Omental fat pad (tissue), 3 donors: ENCODE measurements at regions not wholly inside any gene's neighbourhood (a gene's known extent, or its start where the extent isn't known, plus 50 kb on each side); places are given as distances from the start of the nearest gene placed in this dataset.

ENCODE experiments used
- ATAC-seq: fragments of 150-250 bp; one replicate; pipeline ENCODE4 v1.9.1; 2016; ENCODE audit warnings: mild to moderate bottlenecking, moderate library complexity; ENCODE audit not compliant: low FRiP score
- DNase-seq: peaks from one replicate; pipeline ENCODE4 v3.0.0-alpha.2; 2019; ENCODE audit warnings: low spot score
- TF ChIP-seq, protein P1 (sequence below), 3 donors: fragments of 450-650 bp; IDR thresholded peaks; one replicate each; pipeline ENCODE4 v1.5.1; 2016 to 2017; ENCODE audit warnings: antibody characterized with exemption in 3 of 3, mild to moderate bottlenecking in 3 of 3, moderate library complexity in 2 of 3

GRCh38 chr15:96046620-96047240 is 283.8 kb upstream of the NR2F2 start:
- DNase-seq (no peak), ATAC-seq (no peak)
- TF ChIP-seq, protein P1, sequence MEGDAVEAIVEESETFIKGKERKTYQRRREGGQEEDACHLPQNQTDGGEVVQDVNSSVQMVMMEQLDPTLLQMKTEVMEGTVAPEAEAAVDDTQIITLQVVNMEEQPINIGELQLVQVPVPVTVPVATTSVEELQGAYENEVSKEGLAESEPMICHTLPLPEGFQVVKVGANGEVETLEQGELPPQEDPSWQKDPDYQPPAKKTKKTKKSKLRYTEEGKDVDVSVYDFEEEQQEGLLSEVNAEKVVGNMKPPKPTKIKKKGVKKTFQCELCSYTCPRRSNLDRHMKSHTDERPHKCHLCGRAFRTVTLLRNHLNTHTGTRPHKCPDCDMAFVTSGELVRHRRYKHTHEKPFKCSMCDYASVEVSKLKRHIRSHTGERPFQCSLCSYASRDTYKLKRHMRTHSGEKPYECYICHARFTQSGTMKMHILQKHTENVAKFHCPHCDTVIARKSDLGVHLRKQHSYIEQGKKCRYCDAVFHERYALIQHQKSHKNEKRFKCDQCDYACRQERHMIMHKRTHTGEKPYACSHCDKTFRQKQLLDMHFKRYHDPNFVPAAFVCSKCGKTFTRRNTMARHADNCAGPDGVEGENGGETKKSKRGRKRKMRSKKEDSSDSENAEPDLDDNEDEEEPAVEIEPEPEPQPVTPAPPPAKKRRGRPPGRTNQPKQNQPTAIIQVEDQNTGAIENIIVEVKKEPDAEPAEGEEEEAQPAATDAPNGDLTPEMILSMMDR (IDR thresholded peaks at IDR 0.05), result no peak

DNA sequence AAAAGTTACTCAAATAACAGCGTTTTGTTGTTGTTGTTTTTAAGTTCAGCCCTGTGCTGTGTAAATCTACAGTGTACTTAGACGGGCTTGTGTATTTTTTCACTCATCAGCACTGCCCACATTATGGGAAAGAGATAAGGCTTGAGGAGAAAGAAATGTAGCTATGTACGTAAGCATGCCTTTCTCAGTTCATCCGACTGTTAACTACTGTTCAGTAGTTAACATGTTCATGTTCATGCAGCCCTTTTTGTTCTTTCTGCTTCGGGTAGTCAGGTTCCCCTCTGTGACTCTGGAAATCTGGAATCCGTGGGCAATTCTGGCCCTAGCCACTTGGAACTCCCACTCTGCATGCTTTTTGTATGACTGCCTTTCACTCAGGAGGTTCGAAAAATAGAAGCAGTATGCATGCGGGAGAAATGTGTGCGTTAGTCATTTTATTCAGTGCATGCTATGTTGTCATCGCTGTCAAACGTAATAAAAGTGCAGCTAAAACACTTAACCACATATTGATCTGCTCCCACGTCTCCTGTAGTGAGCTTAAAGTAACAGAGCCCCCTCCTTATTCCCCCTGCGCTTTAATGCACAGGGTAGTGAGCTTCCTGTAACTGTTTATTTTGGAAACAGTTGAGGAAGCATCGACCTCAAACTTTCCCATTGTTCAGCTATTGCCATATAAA is 283.1 kb upstream of the NR2F2 start:
- peak; percentile 54 for ATAC-seq
- no peak for DNase-seq
- TF ChIP-seq, protein P1 (IDR thresholded peaks at IDR 0.05), result no peak

DNA sequence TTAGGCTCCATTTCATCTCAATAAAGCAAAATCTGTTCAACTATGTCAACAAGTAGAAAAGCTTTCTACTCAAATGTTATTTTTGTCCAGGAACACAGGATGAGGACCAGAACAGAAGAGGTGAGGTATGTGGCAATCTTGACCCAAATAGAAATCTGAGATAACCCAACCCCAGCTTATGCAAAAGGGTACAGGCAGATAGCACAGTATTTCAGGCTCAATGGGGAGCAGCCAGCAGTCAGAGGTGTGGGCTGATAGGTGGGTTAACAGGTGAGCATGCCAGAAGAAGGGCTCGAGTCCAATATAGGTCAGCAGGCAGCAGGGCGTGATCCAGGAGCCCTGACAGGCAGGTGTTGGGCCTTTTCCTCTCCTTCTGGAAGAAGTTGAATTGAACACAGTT is 281.2 kb upstream of the NR2F2 start:
- no peak for DNase-seq
- no peak for ATAC-seq

GRCh38 chr15:96049766-96050165 is 280.7 kb upstream of the NR2F2 start:
- ATAC-seq, result no peak
- DNase-seq, result no peak
- TF ChIP-seq, protein P1 (IDR thresholded peaks at IDR 0.05), result no peak

More for the DNA sequence above, 281.2 kb upstream of the NR2F2 start:
- TF ChIP-seq, protein P1 (IDR thresholded peaks at IDR 0.05), result no peak

DNA sequence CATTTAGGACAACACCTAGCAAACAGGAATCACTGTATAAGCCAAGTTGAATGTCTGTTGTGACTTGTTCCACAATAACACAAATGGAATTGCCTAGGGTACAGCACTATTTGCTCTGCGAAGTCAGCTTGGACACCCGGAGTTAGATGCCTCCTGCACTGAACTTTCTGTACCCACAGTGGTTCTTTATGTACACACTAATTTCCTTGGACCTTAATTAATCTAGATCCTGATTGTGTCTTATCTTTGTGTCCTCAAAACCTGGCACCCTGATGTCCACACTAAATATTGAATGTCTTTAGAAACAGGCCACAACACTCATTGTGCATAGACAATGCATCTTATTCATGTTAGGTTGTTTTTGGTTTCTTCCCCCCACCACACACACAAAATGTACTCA is 278.9 kb upstream of the NR2F2 start:
- no peak for DNase-seq
- ATAC-seq, result no peak
- TF ChIP-seq, protein P1 (IDR thresholded peaks at IDR 0.05), result no peak

DNA sequence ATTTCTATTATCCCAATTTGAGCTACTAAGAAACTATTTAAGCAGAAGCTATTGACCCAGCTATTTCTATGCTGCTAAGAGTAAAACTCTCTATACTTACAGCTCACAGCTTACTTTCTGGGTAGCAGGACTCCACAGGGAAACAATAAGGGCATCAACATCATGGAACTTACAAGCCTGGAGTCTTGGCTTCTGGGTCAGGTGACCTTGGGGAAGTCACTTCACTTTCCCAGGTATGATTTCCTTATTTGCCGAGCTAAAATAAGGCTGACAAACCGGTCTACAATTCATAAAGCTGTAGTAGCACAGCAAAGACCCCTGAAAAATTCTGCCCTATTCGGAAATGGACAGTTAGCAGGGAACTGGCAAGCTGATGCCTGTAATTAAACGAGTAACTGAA is 278.3 kb upstream of the NR2F2 start:
- no peak for DNase-seq
- TF ChIP-seq, protein P1 (IDR thresholded peaks at IDR 0.05), result no peak

DNA sequence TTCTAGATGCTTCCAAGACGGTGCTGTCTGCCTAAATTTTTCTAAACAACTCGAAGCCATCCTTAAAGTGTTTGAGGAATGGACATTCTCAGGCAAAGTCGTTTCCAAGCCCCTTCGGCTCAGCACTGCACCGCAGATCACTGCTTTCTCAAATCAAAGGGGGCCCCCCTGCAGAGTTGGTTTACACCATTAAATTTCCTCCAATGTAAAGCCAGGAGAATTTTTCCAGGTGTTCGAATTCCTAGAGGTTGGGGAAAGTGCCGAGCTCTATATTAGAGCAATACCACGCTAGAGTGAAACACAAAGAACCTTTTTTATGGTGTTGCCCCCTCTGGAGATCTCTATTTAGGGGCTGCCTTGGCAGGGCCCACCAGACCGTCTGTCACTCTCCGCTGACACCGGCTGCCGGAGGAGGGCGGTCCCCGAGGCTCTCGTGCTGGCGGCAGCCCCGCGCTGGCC is 277.9 kb upstream of the NR2F2 start:
- ATAC-seq (peak; percentile 13), DNase-seq (no peak)
- TF ChIP-seq, protein P1 (IDR thresholded peaks at IDR 0.05), result no peak

More for the DNA sequence above, 278.3 kb upstream of the NR2F2 start:
- no peak for ATAC-seq
